Endothelial cell of umbilical vein (primary cell): ENCODE measurements at regions not wholly inside any gene's neighbourhood (a gene's known extent, or its start where the extent isn't known, plus 50 kb on each side); places are given as distances from the start of the nearest gene placed in this dataset.

Experiments used
- CTCF ChIP-seq, 2 donors: IDR thresholded peaks; 1 replicate in 1 of 2; 2 replicates in 1 of 2; pipeline ENCODE4 v1.5.1; 2011; ENCODE audit warnings: low read length in 2 of 2, mild to moderate bottlenecking in 2 of 2, moderate library complexity in 2 of 2, control low read depth in 1 of 2, inconsistent platforms in 1 of 2, low read depth in 1 of 2; ENCODE audit not compliant: insufficient read depth in 1 of 2; ENCODE audit errors: extremely low read depth in 1 of 2
- EZH2 ChIP-seq: IDR thresholded peaks from 2 replicates; pipeline ENCODE4 v1.6.1; 2012; ENCODE audit warnings: borderline replicate concordance, low read depth, mild to moderate bottlenecking, moderate library complexity, low read length, inconsistent platforms; ENCODE audit not compliant: severe bottlenecking
- GATA2 ChIP-seq: IDR thresholded peaks from 2 replicates; pipeline ENCODE4 v1.7.0; 2011; ENCODE audit warnings: low read depth, mild to moderate bottlenecking, moderate library complexity, mixed read lengths, low read length; ENCODE audit not compliant: insufficient read length, insufficient read depth
- MAX ChIP-seq: IDR thresholded peaks from 2 replicates; pipeline ENCODE4 v1.6.1; 2011; ENCODE audit not compliant: insufficient read depth, insufficient read length
- POLR2A ChIP-seq: IDR thresholded peaks from 2 replicates; pipeline ENCODE4 v1.6.1; 2012; ENCODE audit warnings: low read depth, mild to moderate bottlenecking, control low read depth, low read length
- POLR2AphosphoS5 ChIP-seq: IDR thresholded peaks from 2 replicates; pipeline ENCODE4 v1.6.1; 2012; ENCODE audit warnings: low read depth, mild to moderate bottlenecking, control low read depth, low read length, moderate library complexity; ENCODE audit not compliant: insufficient read depth

- TF ChIP-seq GATA2 (no peak), CTCF (IDR thresholded peaks at IDR 0.05; ENCODE audit: extremely low read depth in 1 of 2, insufficient read depth in 1 of 2, low read depth in 1 of 2, low read length in 2 of 2) (no peak), POLR2AphosphoS5 (no peak), POLR2A (no peak), MAX (no peak), EZH2 (no peak)
Measured at GRCh38 chr2:236671896-236672562, 102.4 kb downstream of the ACKR3 start.
